ENCODE measurements at regions not wholly inside any gene's neighbourhood (a gene's known extent, or its start where the extent isn't known, plus 50 kb on each side); places are given as distances from the start of the nearest gene placed in this dataset.

GRCh38 chr20:51092338-51092737 lies 69.4 kb upstream of the KCNG1 start:
- BruUV-seq (replicated peaks) = no TSS peak

More at GRCh38 chr20:51092338-51092737, 69.4 kb upstream of the KCNG1 start:
- no peaks in the 10 kb centered on the region for H3K9me1 ChIP-seq (ENCODE audit: insufficient read depth, low read length)
- no peak overlapping the region for H3K56ac ChIP-seq (ENCODE audit: extremely low read depth, insufficient read depth, low read length)
- H3K36me3 ChIP-seq (ENCODE audit: control insufficient read depth, insufficient read depth, low read length) = no peaks in the 10 kb centered on the region
- H3K9me3 ChIP-seq (ENCODE audit: control insufficient read depth, insufficient read depth, low read length) = peaks cover 3% of the 10 kb centered on the region; the same call in 1 of the 2 replicates
- DNase-seq (no peak), ATAC-seq (ENCODE audit: low read depth) (no peak)
- intact Hi-C loops (cut with micrococcal nuclease) = no loop called here
- no peaks in the 10 kb centered on the region for H3K79me1 ChIP-seq (ENCODE audit: low read depth in 1 of 2, low read length in 2 of 2)
- no peak overlapping the region for H3K27ac ChIP-seq (ENCODE audit: insufficient read depth, low read length)
- no peak overlapping the region for H2AK5ac ChIP-seq (ENCODE audit: low read depth, low read length)
- H2AK9ac ChIP-seq (replicated peaks; ENCODE audit: low read depth, low read length, poor library complexity) = no peak overlapping the region
- in situ Hi-C loops (cut with MboI; ENCODE audit: low sequenced_read_pairs) = no loop called here
- WGBS, 2 experiments (ENCODE audit: extremely low coverage in 2 of 2, insufficient read length in 1 of 2) = no CpG with 5 or more reads among the region's 4 CpGs
- H2BK15ac ChIP-seq (ENCODE audit: low read depth, low read length) = no peak overlapping the region
- no peak overlapping the region for H2AFZ ChIP-seq (replicated peaks; ENCODE audit: low read length, poor library complexity)
- no peak overlapping the region for H3K9ac ChIP-seq (ENCODE audit: low read depth, low read length)
- no peak overlapping the region for H4K91ac ChIP-seq (ENCODE audit: insufficient read depth, low read depth, low read length)
- H3K4me3 ChIP-seq (ENCODE audit: insufficient read depth, low read depth, low read length) = no peak overlapping the region
- H4K20me1 ChIP-seq (ENCODE audit: insufficient read depth, low read length) = 0 out of 2 replicates have a peak, but pooled peaks cover 2% of the 10 kb centered on the region
- no peak overlapping the region for H2BK20ac ChIP-seq (ENCODE audit: low read depth, low read length)
- no peak overlapping the region for H2BK120ac ChIP-seq (ENCODE audit: low read depth, low read length)
- dilution Hi-C loops (cut with HindIII; ENCODE audit: low sequenced_read_pairs, unreplicated experiment) = no loop called here
- H3K27me3 ChIP-seq (ENCODE audit: control insufficient read depth, insufficient read depth, low read length) = peaks cover 83% of the 10 kb centered on the region
- H3K23ac ChIP-seq (ENCODE audit: low read depth, low read length) = no peak overlapping the region
- H3K18ac ChIP-seq (ENCODE audit: low read depth, low read length) = no peak overlapping the region
- H4K8ac ChIP-seq (ENCODE audit: low read depth in 2 of 2, low read length in 2 of 2) = no peak overlapping the region
- H3K14ac ChIP-seq (replicated peaks; ENCODE audit: low read depth, low read length) = no peak overlapping the region
- no peak overlapping the region for H3K4ac ChIP-seq (ENCODE audit: low read depth, low read length)
- H3K4me2 ChIP-seq (ENCODE audit: low read depth, low read length) = peak overlapping the region; percentile 20; the same call in 1 of the 2 replicates
- no peak overlapping the region for H4K5ac ChIP-seq (ENCODE audit: low read depth, low read length)
- H3K4me1 ChIP-seq (ENCODE audit: control insufficient read depth, insufficient read depth, low read length) = no peaks in the 10 kb centered on the region
- POLR2A ChIA-PET (ENCODE audit: unreplicated experiment) = no interaction called here
- H2BK5ac ChIP-seq (ENCODE audit: low read depth, low read length, poor library complexity, severe bottlenecking) = no peak overlapping the region
- TF ChIP-seq POLR2A (IDR thresholded peaks at IDR 0.05; ENCODE audit: low read depth, low read length) (no peak), RAD21 (IDR thresholded peaks at IDR 0.05; ENCODE audit: low read length) (no peak), MXI1 (IDR thresholded peaks at IDR 0.05; ENCODE audit: borderline replicate concordance, low read depth, low read length) (no peak), FOS (IDR thresholded peaks at IDR 0.05; ENCODE audit: low read depth, low read length) (no peak), RCOR1 (IDR thresholded peaks at IDR 0.05; ENCODE audit: insufficient replicate concordance, low read length) (no peak), MAFK (IDR thresholded peaks at IDR 0.05; ENCODE audit: low read depth, low read length) (no peak), NFE2L2 (IDR thresholded peaks at IDR 0.05; ENCODE audit: low read depth, low read length) (no peak), ELK1 (IDR thresholded peaks at IDR 0.05; ENCODE audit: borderline replicate concordance, low read depth, low read length) (no peak), SMC3 (IDR thresholded peaks at IDR 0.05; ENCODE audit: low read depth, low read length) (no peak), CHD1 (IDR thresholded peaks at IDR 0.05; ENCODE audit: low read depth, low read length) (no peak), MAZ (IDR thresholded peaks at IDR 0.05; ENCODE audit: borderline replicate concordance, low read depth, low read length) (no peak), RFX5 (IDR thresholded peaks at IDR 0.05; ENCODE audit: low read depth, low read length) (no peak)
- TF ChIP-seq, protein P1, sequence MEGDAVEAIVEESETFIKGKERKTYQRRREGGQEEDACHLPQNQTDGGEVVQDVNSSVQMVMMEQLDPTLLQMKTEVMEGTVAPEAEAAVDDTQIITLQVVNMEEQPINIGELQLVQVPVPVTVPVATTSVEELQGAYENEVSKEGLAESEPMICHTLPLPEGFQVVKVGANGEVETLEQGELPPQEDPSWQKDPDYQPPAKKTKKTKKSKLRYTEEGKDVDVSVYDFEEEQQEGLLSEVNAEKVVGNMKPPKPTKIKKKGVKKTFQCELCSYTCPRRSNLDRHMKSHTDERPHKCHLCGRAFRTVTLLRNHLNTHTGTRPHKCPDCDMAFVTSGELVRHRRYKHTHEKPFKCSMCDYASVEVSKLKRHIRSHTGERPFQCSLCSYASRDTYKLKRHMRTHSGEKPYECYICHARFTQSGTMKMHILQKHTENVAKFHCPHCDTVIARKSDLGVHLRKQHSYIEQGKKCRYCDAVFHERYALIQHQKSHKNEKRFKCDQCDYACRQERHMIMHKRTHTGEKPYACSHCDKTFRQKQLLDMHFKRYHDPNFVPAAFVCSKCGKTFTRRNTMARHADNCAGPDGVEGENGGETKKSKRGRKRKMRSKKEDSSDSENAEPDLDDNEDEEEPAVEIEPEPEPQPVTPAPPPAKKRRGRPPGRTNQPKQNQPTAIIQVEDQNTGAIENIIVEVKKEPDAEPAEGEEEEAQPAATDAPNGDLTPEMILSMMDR (conservative IDR thresholded peaks at IDR 0.05; ENCODE audit: low read depth, low read length) = no peak
- TF ChIP-seq, protein P2, sequence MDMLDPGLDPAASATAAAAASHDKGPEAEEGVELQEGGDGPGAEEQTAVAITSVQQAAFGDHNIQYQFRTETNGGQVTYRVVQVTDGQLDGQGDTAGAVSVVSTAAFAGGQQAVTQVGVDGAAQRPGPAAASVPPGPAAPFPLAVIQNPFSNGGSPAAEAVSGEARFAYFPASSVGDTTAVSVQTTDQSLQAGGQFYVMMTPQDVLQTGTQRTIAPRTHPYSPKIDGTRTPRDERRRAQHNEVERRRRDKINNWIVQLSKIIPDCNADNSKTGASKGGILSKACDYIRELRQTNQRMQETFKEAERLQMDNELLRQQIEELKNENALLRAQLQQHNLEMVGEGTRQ (IDR thresholded peaks at IDR 0.05; ENCODE audit: low read depth, low read length) = no peak
- CTCF ChIA-PET = interaction anchor here (0.6 kb wide), 2 partner anchors 11 to 1212 kb away, joined by 3 to 5 read pairs; no protein-coding TSS in a partner anchor

All from IMR-90 (cell line).